K562 (cell line): ENCODE measurements at regions not wholly inside any gene's neighbourhood (a gene's known extent, or its start where the extent isn't known, plus 50 kb on each side); places are given as distances from the start of the nearest gene placed in this dataset.
A peak's percentile ranks its signal among the peaks of the same experiment; 100 is the strongest.

Experiments
- CC2D1A ChIP-seq: fragments of 450-650 bp; IDR thresholded peaks from 2 replicates; pipeline ENCODE4 v1.6.1; 2017; ENCODE audit warnings: mild to moderate bottlenecking
- HMGN3 ChIP-seq: IDR thresholded peaks from 2 replicates; pipeline ENCODE4 v1.6.1; 2011; ENCODE audit warnings: borderline replicate concordance, low read depth, mild to moderate bottlenecking, mixed read lengths, low read length; ENCODE audit not compliant: insufficient read length; ENCODE audit errors: extremely low read depth
- SMC3 ChIP-seq: conservative IDR thresholded peaks from 2 replicates; pipeline ENCODE4 v1.6.1; 2011; ENCODE audit warnings: low read depth, low read length, improper control_type of control experiment; ENCODE audit not compliant: insufficient read depth
- TOE1 ChIP-seq, 2 experiments: fragments of 450-650 bp in 1 of 2; sonication (generic) in 1 of 2; formaldehyde crosslinking in 1 of 2; IDR thresholded peaks; 2 replicates each; pipeline versions ENCODE4 v1.7.1 to v1.8.0; 2016 to 2022; ENCODE audit warnings: borderline replicate concordance in 2 of 2, mild to moderate bottlenecking in 2 of 2, antibody characterized with exemption in 1 of 2, inconsistent platforms in 1 of 2, low read depth in 1 of 2, missing genetic modification reagents in 1 of 2, moderate library complexity in 1 of 2
- ZC3H4 ChIP-seq: sonication (generic); formaldehyde crosslinking; IDR thresholded peaks from 2 replicates; pipeline ENCODE4 v1.9.0; 2021; ENCODE audit warnings: missing genetic modification reagents, borderline replicate concordance
- TF ChIP-seq, protein P1 (sequence below): fragments of 250-450 bp; sonication (Bioruptor Pico); IDR thresholded peaks from 2 replicates; pipeline ENCODE4 v1.4.0; 2020; ENCODE audit warnings: mild to moderate bottlenecking, moderate library complexity
- TF ChIP-seq, protein P2 (sequence below), 2 experiments: fragments of 450-650 bp; formaldehyde crosslinking in 1 of 2; IDR thresholded peaks; 2 replicates each; pipeline versions ENCODE4 v1.4.0 to v1.6.1; 2014 to 2020; ENCODE audit warnings: mild to moderate bottlenecking in 2 of 2, borderline replicate concordance in 1 of 2, low read depth in 1 of 2
- TF ChIP-seq, protein P3 (sequence below), 3 experiments: IDR thresholded peaks in 2 of 3; conservative IDR thresholded peaks in 1 of 3; 2 replicates each; pipeline ENCODE4 v1.5.1; 2011 to 2012; ENCODE audit warnings: low read length in 3 of 3, mild to moderate bottlenecking in 3 of 3, control low read depth in 2 of 3, improper control_type of control experiment in 1 of 3, inconsistent platforms in 1 of 3, low read depth in 1 of 3, mixed read lengths in 1 of 3, moderate library complexity in 1 of 3; ENCODE audit not compliant: insufficient read depth in 2 of 3

DNA sequence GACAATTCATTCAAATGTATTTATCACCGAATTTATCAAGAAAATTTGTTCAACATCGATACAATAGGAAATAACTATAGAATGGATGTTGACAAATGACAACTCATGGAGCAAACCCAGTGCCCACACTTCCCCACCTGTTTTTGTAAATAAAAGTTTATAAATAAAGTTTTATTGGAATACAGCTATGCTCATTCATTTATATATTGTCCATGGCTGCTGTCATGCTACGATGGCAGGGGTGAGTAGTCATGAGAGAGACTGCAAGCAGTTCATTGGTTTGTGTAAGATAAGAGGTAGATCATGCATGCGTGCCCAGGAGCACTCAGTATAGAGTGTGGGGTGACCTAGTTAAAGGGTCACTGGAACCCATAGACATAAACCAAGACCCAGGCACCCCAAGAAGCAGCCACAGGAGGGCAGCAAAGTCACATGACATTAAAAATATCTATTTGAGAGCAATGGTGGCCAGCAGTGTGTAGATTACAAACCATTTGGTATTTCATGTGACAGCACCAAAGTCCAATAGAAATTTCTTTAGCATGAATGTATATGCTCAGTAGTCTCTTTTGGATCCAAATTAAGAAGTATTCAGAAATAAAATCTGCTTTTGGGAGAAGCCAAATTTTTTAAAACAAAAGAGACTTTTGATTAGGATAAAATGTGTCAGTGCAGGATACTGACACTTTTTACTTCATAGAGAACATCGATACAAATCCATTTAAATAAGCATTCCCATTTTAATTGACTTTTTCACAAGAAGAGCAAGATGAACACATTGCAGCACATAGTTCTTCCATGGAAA lies 794.8 kb downstream of the MCTP2 start (continued):
- TF ChIP-seq, protein P1, sequence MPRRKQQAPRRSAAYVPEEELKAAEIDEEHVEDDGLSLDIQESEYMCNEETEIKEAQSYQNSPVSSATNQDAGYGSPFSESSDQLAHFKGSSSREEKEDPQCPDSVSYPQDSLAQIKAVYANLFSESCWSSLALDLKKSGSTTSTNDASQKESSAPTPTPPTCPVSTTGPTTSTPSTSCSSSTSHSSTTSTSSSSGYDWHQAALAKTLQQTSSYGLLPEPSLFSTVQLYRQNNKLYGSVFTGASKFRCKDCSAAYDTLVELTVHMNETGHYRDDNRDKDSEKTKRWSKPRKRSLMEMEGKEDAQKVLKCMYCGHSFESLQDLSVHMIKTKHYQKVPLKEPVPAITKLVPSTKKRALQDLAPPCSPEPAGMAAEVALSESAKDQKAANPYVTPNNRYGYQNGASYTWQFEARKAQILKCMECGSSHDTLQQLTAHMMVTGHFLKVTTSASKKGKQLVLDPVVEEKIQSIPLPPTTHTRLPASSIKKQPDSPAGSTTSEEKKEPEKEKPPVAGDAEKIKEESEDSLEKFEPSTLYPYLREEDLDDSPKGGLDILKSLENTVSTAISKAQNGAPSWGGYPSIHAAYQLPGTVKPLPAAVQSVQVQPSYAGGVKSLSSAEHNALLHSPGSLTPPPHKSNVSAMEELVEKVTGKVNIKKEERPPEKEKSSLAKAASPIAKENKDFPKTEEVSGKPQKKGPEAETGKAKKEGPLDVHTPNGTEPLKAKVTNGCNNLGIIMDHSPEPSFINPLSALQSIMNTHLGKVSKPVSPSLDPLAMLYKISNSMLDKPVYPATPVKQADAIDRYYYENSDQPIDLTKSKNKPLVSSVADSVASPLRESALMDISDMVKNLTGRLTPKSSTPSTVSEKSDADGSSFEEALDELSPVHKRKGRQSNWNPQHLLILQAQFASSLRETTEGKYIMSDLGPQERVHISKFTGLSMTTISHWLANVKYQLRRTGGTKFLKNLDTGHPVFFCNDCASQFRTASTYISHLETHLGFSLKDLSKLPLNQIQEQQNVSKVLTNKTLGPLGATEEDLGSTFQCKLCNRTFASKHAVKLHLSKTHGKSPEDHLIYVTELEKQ (CRISPR knock-in tag), result no peak
- TF ChIP-seq TOE1 (IDR thresholded peaks at IDR 0.05; ENCODE audit: borderline replicate concordance) (peak; percentile 82; the same call in 1 of the 2 replicates), TOE1 (CRISPR knock-in tag; IDR thresholded peaks at IDR 0.05; ENCODE audit: borderline replicate concordance, low read depth) (no peak), CC2D1A (peak; percentile 23; the same call in 1 of the 2 replicates), HMGN3 (no peak), SMC3 (peak; percentile 50; the same call in 1 of the 2 replicates), ZC3H4 (CRISPR knock-in tag) (no peak)
- TF ChIP-seq, protein P2, sequence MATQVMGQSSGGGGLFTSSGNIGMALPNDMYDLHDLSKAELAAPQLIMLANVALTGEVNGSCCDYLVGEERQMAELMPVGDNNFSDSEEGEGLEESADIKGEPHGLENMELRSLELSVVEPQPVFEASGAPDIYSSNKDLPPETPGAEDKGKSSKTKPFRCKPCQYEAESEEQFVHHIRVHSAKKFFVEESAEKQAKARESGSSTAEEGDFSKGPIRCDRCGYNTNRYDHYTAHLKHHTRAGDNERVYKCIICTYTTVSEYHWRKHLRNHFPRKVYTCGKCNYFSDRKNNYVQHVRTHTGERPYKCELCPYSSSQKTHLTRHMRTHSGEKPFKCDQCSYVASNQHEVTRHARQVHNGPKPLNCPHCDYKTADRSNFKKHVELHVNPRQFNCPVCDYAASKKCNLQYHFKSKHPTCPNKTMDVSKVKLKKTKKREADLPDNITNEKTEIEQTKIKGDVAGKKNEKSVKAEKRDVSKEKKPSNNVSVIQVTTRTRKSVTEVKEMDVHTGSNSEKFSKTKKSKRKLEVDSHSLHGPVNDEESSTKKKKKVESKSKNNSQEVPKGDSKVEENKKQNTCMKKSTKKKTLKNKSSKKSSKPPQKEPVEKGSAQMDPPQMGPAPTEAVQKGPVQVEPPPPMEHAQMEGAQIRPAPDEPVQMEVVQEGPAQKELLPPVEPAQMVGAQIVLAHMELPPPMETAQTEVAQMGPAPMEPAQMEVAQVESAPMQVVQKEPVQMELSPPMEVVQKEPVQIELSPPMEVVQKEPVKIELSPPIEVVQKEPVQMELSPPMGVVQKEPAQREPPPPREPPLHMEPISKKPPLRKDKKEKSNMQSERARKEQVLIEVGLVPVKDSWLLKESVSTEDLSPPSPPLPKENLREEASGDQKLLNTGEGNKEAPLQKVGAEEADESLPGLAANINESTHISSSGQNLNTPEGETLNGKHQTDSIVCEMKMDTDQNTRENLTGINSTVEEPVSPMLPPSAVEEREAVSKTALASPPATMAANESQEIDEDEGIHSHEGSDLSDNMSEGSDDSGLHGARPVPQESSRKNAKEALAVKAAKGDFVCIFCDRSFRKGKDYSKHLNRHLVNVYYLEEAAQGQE (IDR thresholded peaks at IDR 0.05; ENCODE audit: borderline replicate concordance), result peak; percentile 61
- TF ChIP-seq, protein P2 (CRISPR knock-in tag; IDR thresholded peaks at IDR 0.05; ENCODE audit: low read depth), result no peak
- TF ChIP-seq, protein P3, sequence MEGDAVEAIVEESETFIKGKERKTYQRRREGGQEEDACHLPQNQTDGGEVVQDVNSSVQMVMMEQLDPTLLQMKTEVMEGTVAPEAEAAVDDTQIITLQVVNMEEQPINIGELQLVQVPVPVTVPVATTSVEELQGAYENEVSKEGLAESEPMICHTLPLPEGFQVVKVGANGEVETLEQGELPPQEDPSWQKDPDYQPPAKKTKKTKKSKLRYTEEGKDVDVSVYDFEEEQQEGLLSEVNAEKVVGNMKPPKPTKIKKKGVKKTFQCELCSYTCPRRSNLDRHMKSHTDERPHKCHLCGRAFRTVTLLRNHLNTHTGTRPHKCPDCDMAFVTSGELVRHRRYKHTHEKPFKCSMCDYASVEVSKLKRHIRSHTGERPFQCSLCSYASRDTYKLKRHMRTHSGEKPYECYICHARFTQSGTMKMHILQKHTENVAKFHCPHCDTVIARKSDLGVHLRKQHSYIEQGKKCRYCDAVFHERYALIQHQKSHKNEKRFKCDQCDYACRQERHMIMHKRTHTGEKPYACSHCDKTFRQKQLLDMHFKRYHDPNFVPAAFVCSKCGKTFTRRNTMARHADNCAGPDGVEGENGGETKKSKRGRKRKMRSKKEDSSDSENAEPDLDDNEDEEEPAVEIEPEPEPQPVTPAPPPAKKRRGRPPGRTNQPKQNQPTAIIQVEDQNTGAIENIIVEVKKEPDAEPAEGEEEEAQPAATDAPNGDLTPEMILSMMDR (IDR thresholded peaks at IDR 0.05 in 2 of 3, conservative IDR thresholded peaks at IDR 0.05 in 1 of 3; ENCODE audit: insufficient read depth in 2 of 3, low read depth in 1 of 3, low read length in 3 of 3), result peak; percentile 59 to 76 (median 64)
